ENCODE measurements at regions not wholly inside any gene's neighbourhood (a gene's known extent, or its start where the extent isn't known, plus 50 kb on each side); places are given as distances from the start of the nearest gene placed in this dataset.

- Histone ChIP-seq H3K9me3 (ENCODE audit: insufficient read depth, low read depth, low read length) (no peaks in the 10 kb centered on the region), H3K27ac (ENCODE audit: low read depth, low read length) (no peak overlapping the region), H3K9ac (ENCODE audit: low read depth, low read length) (no peak overlapping the region), H3K4me3 (ENCODE audit: low read length) (no peak overlapping the region), H3K27me3 (ENCODE audit: insufficient read depth, low read length) (no peaks in the 10 kb centered on the region; the same call in 1 of the 2 replicates), H3K36me3 (ENCODE audit: insufficient read depth, low read length) (no peaks in the 10 kb centered on the region), H3K4me1 (ENCODE audit: insufficient read depth, low read length) (peaks cover 40% of the 10 kb centered on the region)
Measured at GRCh38 chr5:154107010-154107409, 68.2 kb downstream of the MFAP3 start.

- peak overlapping the region; percentile 69 for H3K27ac ChIP-seq (ENCODE audit: low read depth, low read length)
- H3K4me3 ChIP-seq (ENCODE audit: low read length) = peak overlapping the region; percentile 22
- H3K27me3 ChIP-seq (ENCODE audit: insufficient read depth, low read length) = no peaks in the 10 kb centered on the region; the same call in 1 of the 2 replicates
- H3K36me3 ChIP-seq (ENCODE audit: insufficient read depth, low read length) = no peaks in the 10 kb centered on the region
- H3K9me3 ChIP-seq (ENCODE audit: insufficient read depth, low read depth, low read length) = no peaks in the 10 kb centered on the region
- H3K4me1 ChIP-seq (ENCODE audit: insufficient read depth, low read length) = peaks cover 44% of the 10 kb centered on the region
- no peak overlapping the region; the same call in 1 of the 2 replicates for H3K9ac ChIP-seq (ENCODE audit: low read depth, low read length)
- WGBS = 15% methylated on average over 7 of the region's 7 CpGs
Measured at GRCh38 chr5:154107756-154108155, 69.0 kb downstream of the MFAP3 start.

DNA sequence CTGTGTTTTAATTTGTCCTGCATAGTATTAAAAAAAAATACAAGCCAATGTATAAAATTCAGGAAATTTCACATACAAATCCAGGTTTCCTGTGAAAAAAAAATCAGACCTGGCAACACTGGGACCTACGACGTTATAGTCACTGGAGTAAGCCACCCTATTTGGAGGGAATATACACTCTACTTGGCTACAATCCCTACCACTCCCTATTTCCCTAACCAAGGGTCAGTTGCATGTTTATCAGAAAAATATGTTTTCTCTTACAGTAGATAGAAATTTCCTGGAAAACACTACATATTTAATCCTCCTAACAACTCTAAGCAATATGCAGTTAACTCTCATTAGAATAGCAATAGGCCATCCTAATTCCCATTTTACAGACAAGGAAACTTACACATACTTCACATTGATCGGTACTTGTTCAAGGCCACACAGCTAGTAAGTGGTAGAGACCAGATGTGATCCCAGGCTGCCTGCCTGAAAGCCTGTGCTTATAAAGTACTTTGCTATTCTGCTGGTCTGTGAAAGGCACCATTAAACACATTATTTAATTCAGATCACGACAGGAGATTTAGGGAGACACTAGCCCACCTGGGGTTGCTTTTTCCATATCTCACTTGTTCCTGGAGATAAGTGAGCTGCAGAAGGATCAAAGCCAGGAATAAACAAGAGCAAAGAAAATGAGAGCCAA lies 70.8 kb downstream of the MFAP3 start:
- H3K4me1 ChIP-seq (ENCODE audit: insufficient read depth, low read length) = peaks cover 44% of the 10 kb centered on the region
- H3K27ac ChIP-seq (ENCODE audit: low read depth, low read length) = no peak overlapping the region
- no peaks in the 10 kb centered on the region for H3K36me3 ChIP-seq (ENCODE audit: insufficient read depth, low read length)
- no peak overlapping the region for H3K9ac ChIP-seq (ENCODE audit: low read depth, low read length)
- WGBS = 62% methylated on average over 4 of the region's 4 CpGs
- no peaks in the 10 kb centered on the region for H3K9me3 ChIP-seq (ENCODE audit: insufficient read depth, low read depth, low read length)
- H3K27me3 ChIP-seq (ENCODE audit: insufficient read depth, low read length) = no peaks in the 10 kb centered on the region; the same call in 1 of the 2 replicates
- no peak overlapping the region for H3K4me3 ChIP-seq (ENCODE audit: low read length)

GRCh38 chr5:154110107-154110453 lies 71.3 kb downstream of the MFAP3 start:
- no peaks in the 10 kb centered on the region for H3K9me3 ChIP-seq (ENCODE audit: insufficient read depth, low read depth, low read length)
- no peaks in the 10 kb centered on the region for H3K36me3 ChIP-seq (ENCODE audit: insufficient read depth, low read length)
- H3K9ac ChIP-seq (ENCODE audit: low read depth, low read length) = no peak overlapping the region
- 100% methylated on average over 1 of the region's 1 CpG for WGBS
- no peaks in the 10 kb centered on the region; the same call in 1 of the 2 replicates for H3K27me3 ChIP-seq (ENCODE audit: insufficient read depth, low read length)
- no peak overlapping the region for H3K27ac ChIP-seq (ENCODE audit: low read depth, low read length)
- H3K4me1 ChIP-seq (ENCODE audit: insufficient read depth, low read length) = peaks cover 44% of the 10 kb centered on the region
- H3K4me3 ChIP-seq (ENCODE audit: low read length) = no peak overlapping the region

GRCh38 chr5:154110716-154111115 lies 71.9 kb downstream of the MFAP3 start:
- 58% methylated on average over 3 of the region's 3 CpGs for WGBS
- H3K9ac ChIP-seq (ENCODE audit: low read depth, low read length) = no peak overlapping the region
- H3K9me3 ChIP-seq (ENCODE audit: insufficient read depth, low read depth, low read length) = no peaks in the 10 kb centered on the region
- H3K27me3 ChIP-seq (ENCODE audit: insufficient read depth, low read length) = no peaks in the 10 kb centered on the region; the same call in 1 of the 2 replicates
- no peak overlapping the region for H3K4me3 ChIP-seq (ENCODE audit: low read length)
- H3K36me3 ChIP-seq (ENCODE audit: insufficient read depth, low read length) = no peaks in the 10 kb centered on the region
- no peak overlapping the region for H3K27ac ChIP-seq (ENCODE audit: low read depth, low read length)
- peaks cover 44% of the 10 kb centered on the region for H3K4me1 ChIP-seq (ENCODE audit: insufficient read depth, low read length)

- Histone ChIP-seq H3K4me1 (ENCODE audit: insufficient read depth, low read length) (peaks cover 44% of the 10 kb centered on the region), H3K9me3 (ENCODE audit: insufficient read depth, low read depth, low read length) (no peaks in the 10 kb centered on the region), H3K36me3 (ENCODE audit: insufficient read depth, low read length) (no peaks in the 10 kb centered on the region), H3K27me3 (ENCODE audit: insufficient read depth, low read length) (no peaks in the 10 kb centered on the region; the same call in 1 of the 2 replicates), H3K9ac (ENCODE audit: low read depth, low read length) (no peak overlapping the region), H3K27ac (ENCODE audit: low read depth, low read length) (no peak overlapping the region), H3K4me3 (ENCODE audit: low read length) (no peak overlapping the region)
- 94% methylated on average over 4 of the region's 4 CpGs for WGBS
Measured at GRCh38 chr5:154111214-154111613, 72.4 kb downstream of the MFAP3 start.

DNA sequence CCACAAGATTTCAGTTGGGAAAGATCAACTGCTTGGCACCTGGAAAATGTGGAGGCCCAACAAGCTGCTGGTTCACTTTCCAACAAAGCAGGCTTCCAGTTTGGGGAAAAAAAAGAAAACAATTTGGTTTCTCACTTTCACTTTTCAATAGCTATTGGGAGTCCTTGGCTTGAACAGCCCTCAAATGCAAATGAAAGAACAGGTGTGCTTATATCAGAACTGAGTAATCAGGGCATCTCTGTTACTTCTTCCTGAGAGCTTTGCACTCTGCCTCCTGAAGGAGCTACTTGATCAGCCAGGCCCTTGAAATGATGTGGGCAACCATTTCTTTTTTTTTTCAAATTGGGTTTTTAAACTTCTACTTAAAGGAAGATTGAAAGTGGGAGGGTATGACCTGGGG lies 73.5 kb downstream of the MFAP3 start:
- Histone ChIP-seq H3K4me1 (ENCODE audit: insufficient read depth, low read length) (peaks cover 44% of the 10 kb centered on the region), H3K4me3 (ENCODE audit: low read length) (no peak overlapping the region), H3K36me3 (ENCODE audit: insufficient read depth, low read length) (no peaks in the 10 kb centered on the region), H3K27ac (ENCODE audit: low read depth, low read length) (no peak overlapping the region), H3K9me3 (ENCODE audit: insufficient read depth, low read depth, low read length) (no peaks in the 10 kb centered on the region), H3K27me3 (ENCODE audit: insufficient read depth, low read length) (no peaks in the 10 kb centered on the region; the same call in 1 of the 2 replicates), H3K9ac (ENCODE audit: low read depth, low read length) (no peak overlapping the region)

DNA sequence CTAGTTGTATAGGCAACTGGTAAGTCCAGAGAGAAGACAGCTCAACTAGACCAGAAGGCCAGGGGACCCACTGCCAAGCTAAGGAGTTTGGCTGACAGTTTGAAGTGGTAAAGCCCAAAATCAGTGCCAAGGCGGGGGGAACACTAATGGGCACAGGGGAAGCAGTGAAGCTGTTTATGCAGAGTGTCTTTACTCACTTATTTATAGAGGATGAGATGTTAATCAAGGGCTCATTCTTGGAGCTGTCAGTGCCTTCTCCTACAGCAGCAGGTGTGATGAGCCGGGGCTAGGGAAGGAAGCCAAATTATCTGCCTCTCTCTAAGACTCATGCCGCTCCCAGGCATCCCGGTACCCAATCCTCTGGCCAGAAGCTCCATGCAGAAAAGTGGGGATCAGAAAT lies 75.2 kb upstream of the GALNT10 start:
- 89% methylated on average over 4 of the region's 4 CpGs for WGBS
- no peaks in the 10 kb centered on the region for H3K27me3 ChIP-seq (ENCODE audit: insufficient read depth, low read length)
- no peak overlapping the region for H3K4me3 ChIP-seq (ENCODE audit: low read length)
- H3K9me3 ChIP-seq (ENCODE audit: insufficient read depth, low read depth, low read length) = no peaks in the 10 kb centered on the region
- H3K36me3 ChIP-seq (ENCODE audit: insufficient read depth, low read length) = no peaks in the 10 kb centered on the region
- no peak overlapping the region for H3K27ac ChIP-seq (ENCODE audit: low read depth, low read length)
- no peak overlapping the region for H3K9ac ChIP-seq (ENCODE audit: low read depth, low read length)
- H3K4me1 ChIP-seq (ENCODE audit: insufficient read depth, low read length) = peaks cover 22% of the 10 kb centered on the region

- Histone ChIP-seq H3K9ac (ENCODE audit: low read depth, low read length) (no peak overlapping the region), H3K4me3 (ENCODE audit: low read length) (no peak overlapping the region), H3K4me1 (ENCODE audit: insufficient read depth, low read length) (peaks cover 14% of the 10 kb centered on the region; the same call in 1 of the 2 replicates), H3K9me3 (ENCODE audit: insufficient read depth, low read depth, low read length) (no peaks in the 10 kb centered on the region), H3K36me3 (ENCODE audit: insufficient read depth, low read length) (no peaks in the 10 kb centered on the region), H3K27ac (ENCODE audit: low read depth, low read length) (no peak overlapping the region), H3K27me3 (ENCODE audit: insufficient read depth, low read length) (no peaks in the 10 kb centered on the region)
- WGBS = 86% methylated on average over 6 of the region's 6 CpGs
Measured at GRCh38 chr5:154117050-154117449, 73.5 kb upstream of the GALNT10 start.

DNA sequence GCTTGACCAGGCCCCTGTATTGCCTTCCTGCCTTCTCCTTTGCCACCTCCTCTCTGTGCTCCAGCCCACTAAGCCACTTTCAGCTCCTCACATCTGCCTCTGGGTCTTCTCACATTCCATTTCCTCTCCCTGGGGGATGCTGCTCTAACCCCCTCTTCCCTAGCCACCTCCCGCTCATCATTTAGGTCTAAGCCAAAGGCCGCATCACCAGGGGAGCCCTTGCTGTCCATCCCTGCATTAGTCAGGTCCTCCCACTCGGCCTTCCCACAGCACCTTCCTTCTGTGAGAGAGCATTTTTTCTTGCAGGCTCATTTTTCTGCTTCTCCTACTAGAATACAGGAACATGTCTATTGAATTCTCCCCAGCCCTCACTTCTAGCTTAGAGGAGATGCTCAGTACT lies 72.6 kb upstream of the GALNT10 start:
- H3K27ac ChIP-seq (ENCODE audit: low read depth, low read length) = no peak overlapping the region
- no peaks in the 10 kb centered on the region for H3K36me3 ChIP-seq (ENCODE audit: insufficient read depth, low read length)
- peaks cover 11% of the 10 kb centered on the region; the same call in 1 of the 2 replicates for H3K4me1 ChIP-seq (ENCODE audit: insufficient read depth, low read length)
- no peak overlapping the region for H3K9ac ChIP-seq (ENCODE audit: low read depth, low read length)
- no peaks in the 10 kb centered on the region for H3K27me3 ChIP-seq (ENCODE audit: insufficient read depth, low read length)
- H3K4me3 ChIP-seq (ENCODE audit: low read length) = no peak overlapping the region
- 83% methylated on average over 3 of the region's 3 CpGs for WGBS
- no peaks in the 10 kb centered on the region for H3K9me3 ChIP-seq (ENCODE audit: insufficient read depth, low read depth, low read length)

DNA sequence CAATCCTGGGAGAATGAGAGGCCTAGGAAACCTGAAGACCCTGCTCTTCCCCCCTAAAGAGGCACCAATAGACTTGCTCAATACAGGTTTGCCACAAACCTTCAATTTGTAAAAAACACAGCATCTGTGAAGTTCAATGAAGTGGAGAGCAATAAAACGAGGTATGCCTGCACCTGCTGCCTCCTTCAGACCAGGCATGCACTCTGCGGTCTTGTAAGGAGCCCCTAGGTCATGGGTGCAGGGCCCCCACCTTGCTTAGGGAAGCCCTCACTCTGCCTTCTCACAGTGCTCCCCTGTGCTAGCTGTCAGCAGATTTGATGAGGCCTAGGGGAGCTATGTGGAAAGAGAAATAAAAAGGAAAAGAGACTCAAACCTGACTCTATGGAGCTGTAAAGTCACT lies 72.1 kb upstream of the GALNT10 start:
- H3K27ac ChIP-seq (ENCODE audit: low read depth, low read length) = no peak overlapping the region
- WGBS = 90% methylated on average over 2 of the region's 2 CpGs
- peaks cover 11% of the 10 kb centered on the region; the same call in 1 of the 2 replicates for H3K4me1 ChIP-seq (ENCODE audit: insufficient read depth, low read length)
- H3K27me3 ChIP-seq (ENCODE audit: insufficient read depth, low read length) = no peaks in the 10 kb centered on the region
- no peak overlapping the region for H3K4me3 ChIP-seq (ENCODE audit: low read length)
- H3K9ac ChIP-seq (ENCODE audit: low read depth, low read length) = no peak overlapping the region
- H3K36me3 ChIP-seq (ENCODE audit: insufficient read depth, low read length) = no peaks in the 10 kb centered on the region
- H3K9me3 ChIP-seq (ENCODE audit: insufficient read depth, low read depth, low read length) = no peaks in the 10 kb centered on the region

DNA sequence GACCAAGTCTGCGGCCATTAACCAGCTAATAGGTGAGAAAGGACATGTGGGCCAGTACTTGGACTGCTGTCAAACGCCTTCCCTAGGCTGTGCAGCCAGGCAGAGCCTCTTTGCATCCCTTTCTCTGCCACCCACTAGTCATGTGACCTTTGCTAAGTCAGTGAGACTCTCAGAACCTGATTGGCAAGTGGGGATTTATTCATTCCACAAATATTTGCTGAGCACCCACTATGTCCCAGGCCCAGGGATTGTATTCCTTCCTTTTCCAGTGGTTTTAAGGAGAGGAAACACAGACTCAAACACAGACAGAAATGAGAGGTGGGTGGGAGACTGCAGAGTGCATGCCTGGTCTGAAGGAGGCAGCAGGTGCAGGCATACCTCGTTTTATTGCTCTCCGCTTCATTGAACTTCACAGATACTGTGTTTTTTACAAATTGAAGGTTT lies 71.6 kb upstream of the GALNT10 start:
- WGBS = 87% methylated on average over 4 of the region's 4 CpGs
- H3K36me3 ChIP-seq (ENCODE audit: insufficient read depth, low read length) = no peaks in the 10 kb centered on the region
- H3K9me3 ChIP-seq (ENCODE audit: insufficient read depth, low read depth, low read length) = no peaks in the 10 kb centered on the region
- no peak overlapping the region for H3K27ac ChIP-seq (ENCODE audit: low read depth, low read length)
- H3K27me3 ChIP-seq (ENCODE audit: insufficient read depth, low read length) = no peaks in the 10 kb centered on the region
- no peak overlapping the region for H3K4me3 ChIP-seq (ENCODE audit: low read length)
- no peak overlapping the region for H3K9ac ChIP-seq (ENCODE audit: low read depth, low read length)
- peaks cover 11% of the 10 kb centered on the region; the same call in 1 of the 2 replicates for H3K4me1 ChIP-seq (ENCODE audit: insufficient read depth, low read length)
